ENCODE measurements at regions not wholly inside any gene's neighbourhood (a gene's known extent, or its start where the extent isn't known, plus 50 kb on each side); places are given as distances from the start of the nearest gene placed in this dataset.

DNA sequence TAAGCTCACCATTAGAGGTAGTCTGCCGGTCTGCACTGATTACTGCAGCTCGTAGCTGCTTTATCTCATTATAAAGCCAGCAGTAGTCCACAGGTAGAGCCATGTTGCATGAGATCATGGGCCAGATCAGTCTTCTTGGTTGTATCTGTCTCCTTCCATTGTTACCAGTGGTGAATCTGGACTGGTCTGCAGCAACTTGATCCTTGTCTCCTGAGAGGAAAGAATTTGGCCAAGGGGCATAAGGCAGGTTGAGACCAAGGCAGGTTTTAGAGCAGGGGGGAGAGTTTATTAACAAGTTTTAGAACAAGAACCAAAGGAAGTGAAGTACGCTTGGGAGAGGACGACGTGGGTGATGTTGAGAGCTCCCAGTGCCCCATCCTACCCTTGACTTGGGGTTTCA is 228.5 kb downstream of the STIM2 start:
- no peak for TF ChIP-seq DPF2 (IDR thresholded peaks at IDR 0.05)
- no peak for TF ChIP-seq POLR2AphosphoS5 (IDR thresholded peaks at IDR 0.05; ENCODE audit: low read length)
- no peak for TF ChIP-seq POLR2A (IDR thresholded peaks at IDR 0.05; ENCODE audit: low read depth, low read length)

All from GM12878 (cell line).